OCI-M2 (cell line): ENCODE measurements at regions not wholly inside any gene's neighbourhood (a gene's known extent, or its start where the extent isn't known, plus 50 kb on each side); places are given as distances from the start of the nearest gene placed in this dataset.

Experiments used
- DNase-seq: peaks from one replicate; lab custom pipeline; 2025; ENCODE audit not compliant: unreplicated experiment; lab: John Stamatoyannopoulos, UW

- no peak for DNase-seq
Measured at GRCh38 chr6:129920103-129920798, 59.1 kb upstream of the TMEM244 start.

GRCh38 chr6:129911732-129912131, 50.6 kb upstream of the TMEM244 start:
- no peak for DNase-seq
